Gastrocnemius medialis (tissue), 4 donors: ENCODE measurements at regions not wholly inside any gene's neighbourhood (a gene's known extent, or its start where the extent isn't known, plus 50 kb on each side); places are given as distances from the start of the nearest gene placed in this dataset.

Source experiments
- CTCF ChIP-seq, 5 experiments: fragments of 450-650 bp in 3 of 5; fragments of 200-600 bp in 2 of 5; sonication (generic) in 2 of 5; IDR thresholded peaks in 4 of 5; conservative IDR thresholded peaks in 1 of 5; 1 replicate in 4 of 5; 2 replicates in 1 of 5; pipeline ENCODE4 v1.5.1; 2016 to 2019; ENCODE audit warnings: antibody characterized with exemption in 5 of 5, mild to moderate bottlenecking in 3 of 5, moderate library complexity in 3 of 5
- POLR2A ChIP-seq, 2 donors: fragments of 450-650 bp; IDR thresholded peaks; one replicate each; pipeline ENCODE4 v1.6.1; 2017; ENCODE audit warnings: antibody characterized with exemption in 2 of 2, mild to moderate bottlenecking in 2 of 2, moderate library complexity in 2 of 2

DNA sequence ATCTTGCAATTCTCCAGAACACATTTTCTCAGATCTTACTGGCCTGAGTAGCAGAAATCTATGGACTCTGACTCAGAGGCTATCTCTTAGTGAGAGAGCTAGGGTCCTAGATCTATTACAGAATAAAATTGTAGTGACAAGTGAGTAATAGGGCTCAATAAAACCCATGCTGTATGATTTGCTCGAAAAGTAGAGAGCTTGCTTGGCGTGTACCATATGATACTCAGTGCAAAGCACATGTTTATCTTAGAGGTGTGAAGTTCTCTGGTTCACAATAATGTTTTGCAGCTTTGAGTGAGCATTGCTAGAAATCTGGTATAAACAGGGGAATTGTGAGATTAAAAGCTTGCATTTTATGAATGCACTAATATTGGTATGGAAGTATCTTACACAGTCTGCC, 87.8 kb upstream of the PRSS16 start:
- TF ChIP-seq CTCF (IDR thresholded peaks at IDR 0.05 in 4 of 5, conservative IDR thresholded peaks at IDR 0.05 in 1 of 5) (no peak), POLR2A (IDR thresholded peaks at IDR 0.05) (no peak)
